SU-DHL-6 (cell line): ENCODE measurements at regions not wholly inside any gene's neighbourhood (a gene's known extent, or its start where the extent isn't known, plus 50 kb on each side); places are given as distances from the start of the nearest gene placed in this dataset.

Experiments
- H2AFZ ChIP-seq: fragments of 200-600 bp; sonication (generic); 2 replicates; pipeline ENCODE4 v1.6.1; 2014; ENCODE audit warnings: low read depth, mild to moderate bottlenecking, moderate library complexity, mixed read lengths, antibody characterized with exemption, low read length; ENCODE audit not compliant: severe bottlenecking
- H3F3A ChIP-seq: fragments of 200-600 bp; shearing (Covaris generic); 2 replicates; pipeline ENCODE4 v1.6.0; 2016; ENCODE audit warnings: antibody characterized with exemption, mild to moderate bottlenecking; ENCODE audit not compliant: insufficient read depth
- H3K27ac ChIP-seq: fragments of 200-600 bp; sonication (generic); 2 replicates; pipeline ENCODE4 v1.5.1; 2016; ENCODE audit warnings: low read depth, mild to moderate bottlenecking, low read length, moderate library complexity, mixed read lengths
- H3K27me3 ChIP-seq: fragments of 200-600 bp; sonication (generic), shearing (Covaris generic); 2 replicates; pipeline ENCODE4 v1.6.0; 2014; ENCODE audit warnings: mild to moderate bottlenecking, low read length
- H3K36me3 ChIP-seq: fragments of 200-600 bp; sonication (generic); 2 replicates; pipeline ENCODE4 v1.6.1; 2014; ENCODE audit warnings: mild to moderate bottlenecking, low read length, mixed read lengths
- H3K4me2 ChIP-seq: fragments of 300-600, 200-600 bp; shearing (Covaris generic), sonication (generic); 2 replicates; pipeline ENCODE4 v1.6.0; 2014; ENCODE audit warnings: low read length, low read depth, mild to moderate bottlenecking; ENCODE audit not compliant: poor library complexity, severe bottlenecking
- H3K4me3 ChIP-seq: fragments of 200-600 bp; sonication (generic); 2 replicates; pipeline ENCODE4 v1.5.1; 2014; ENCODE audit warnings: antibody characterized with exemption, low read length, mild to moderate bottlenecking, mixed read lengths; ENCODE audit not compliant: insufficient read depth, poor library complexity, severe bottlenecking
- H3K79me2 ChIP-seq: fragments of 200-600 bp; sonication (generic); 2 replicates; pipeline ENCODE4 v1.6.1; 2014; ENCODE audit warnings: mild to moderate bottlenecking, low read length, moderate library complexity; ENCODE audit not compliant: insufficient read depth
- H3K9ac ChIP-seq: fragments of 200-600 bp; sonication (generic); 2 replicates; pipeline ENCODE4 v1.7.0; 2014; ENCODE audit warnings: mild to moderate bottlenecking, low read length
- H3K9me2 ChIP-seq: fragments of 200-600 bp; sonication (generic); replicated peaks from 2 replicates; pipeline ENCODE4 v1.6.1; 2014; ENCODE audit warnings: low read length; ENCODE audit not compliant: insufficient read depth
- H3K9me3 ChIP-seq: fragments of 200-600 bp; sonication (generic); 2 replicates; pipeline ENCODE4 v1.6.1; 2014; ENCODE audit warnings: low read length, mixed read lengths; ENCODE audit not compliant: insufficient read depth
- H4K20me1 ChIP-seq: fragments of 200-600 bp; sonication (generic); 2 replicates; pipeline ENCODE4 v1.6.1; 2014; ENCODE audit warnings: low read depth, mild to moderate bottlenecking, antibody characterized with exemption, low read length, moderate library complexity, mixed read lengths
- EZH2phosphoT487 ChIP-seq: fragments of 200-600 bp; sonication (generic), shearing (Covaris generic); conservative IDR thresholded peaks from 2 replicates; pipeline ENCODE4 v1.6.1; 2018; ENCODE audit warnings: mild to moderate bottlenecking, antibody characterized with exemption, low read length, moderate library complexity, mixed read lengths
- TF ChIP-seq, protein P1 (sequence below): fragments of 200-600 bp; sonication (generic); IDR thresholded peaks from one replicate; pipeline ENCODE4 v1.5.1; 2017; ENCODE audit warnings: antibody characterized with exemption, mild to moderate bottlenecking, low read length, moderate library complexity; ENCODE audit not compliant: insufficient read depth, poor library complexity, severe bottlenecking

DNA sequence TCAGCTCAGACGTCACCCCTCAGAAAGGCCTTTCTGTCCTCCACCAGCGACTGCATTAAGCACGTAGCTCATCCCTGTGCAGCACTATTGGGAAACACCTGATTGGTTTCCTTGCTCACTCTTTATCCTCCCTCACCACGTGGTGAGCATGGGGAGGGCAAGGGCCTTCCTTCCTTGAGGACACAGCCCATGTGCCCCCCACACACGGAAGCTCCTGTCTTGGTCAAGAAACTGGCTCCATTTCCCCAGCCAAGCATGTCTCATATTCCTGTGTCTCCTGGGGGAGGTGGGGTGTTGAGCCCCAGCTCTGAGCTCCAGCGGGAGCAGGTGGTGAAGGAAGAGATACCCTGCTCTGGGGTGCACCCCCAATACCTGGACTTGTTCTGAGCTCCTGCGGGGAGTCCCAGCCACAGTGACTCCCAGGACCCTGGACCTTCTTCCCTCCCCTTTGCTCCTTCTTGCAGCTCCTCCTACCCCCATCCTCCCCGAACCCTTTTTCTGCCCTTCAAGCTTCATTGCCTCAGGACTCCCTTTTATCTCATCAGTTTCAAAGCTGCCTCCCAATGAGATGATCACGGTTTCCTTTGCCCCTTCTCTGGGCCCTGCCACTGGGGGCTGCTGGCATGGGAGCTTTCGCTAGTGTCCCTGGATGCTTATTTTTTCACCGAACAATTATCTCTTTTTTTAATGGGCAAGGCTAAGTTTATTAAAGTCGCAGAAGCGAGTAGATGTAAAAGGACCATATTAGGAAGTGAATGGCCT is 230.1 kb downstream of the TFAP2C start:
- H2AFZ ChIP-seq, result no peak overlapping the region
- H3K79me2 ChIP-seq, result no peaks in the 10 kb centered on the region
- no peak overlapping the region for H3K4me2 ChIP-seq
- H3K9ac ChIP-seq, result no peak overlapping the region
- H3K27ac ChIP-seq, result no peak overlapping the region
- no peaks in the 10 kb centered on the region for H4K20me1 ChIP-seq
- no peaks in the 10 kb centered on the region for H3K9me3 ChIP-seq
- H3K27me3 ChIP-seq, result no peaks in the 10 kb centered on the region
- no peaks in the 10 kb centered on the region for H3K9me2 ChIP-seq
- H3F3A ChIP-seq, result no peaks in the 10 kb centered on the region
- no peaks in the 10 kb centered on the region for H3K36me3 ChIP-seq
- no peak overlapping the region for H3K4me3 ChIP-seq
- TF ChIP-seq, protein P1, sequence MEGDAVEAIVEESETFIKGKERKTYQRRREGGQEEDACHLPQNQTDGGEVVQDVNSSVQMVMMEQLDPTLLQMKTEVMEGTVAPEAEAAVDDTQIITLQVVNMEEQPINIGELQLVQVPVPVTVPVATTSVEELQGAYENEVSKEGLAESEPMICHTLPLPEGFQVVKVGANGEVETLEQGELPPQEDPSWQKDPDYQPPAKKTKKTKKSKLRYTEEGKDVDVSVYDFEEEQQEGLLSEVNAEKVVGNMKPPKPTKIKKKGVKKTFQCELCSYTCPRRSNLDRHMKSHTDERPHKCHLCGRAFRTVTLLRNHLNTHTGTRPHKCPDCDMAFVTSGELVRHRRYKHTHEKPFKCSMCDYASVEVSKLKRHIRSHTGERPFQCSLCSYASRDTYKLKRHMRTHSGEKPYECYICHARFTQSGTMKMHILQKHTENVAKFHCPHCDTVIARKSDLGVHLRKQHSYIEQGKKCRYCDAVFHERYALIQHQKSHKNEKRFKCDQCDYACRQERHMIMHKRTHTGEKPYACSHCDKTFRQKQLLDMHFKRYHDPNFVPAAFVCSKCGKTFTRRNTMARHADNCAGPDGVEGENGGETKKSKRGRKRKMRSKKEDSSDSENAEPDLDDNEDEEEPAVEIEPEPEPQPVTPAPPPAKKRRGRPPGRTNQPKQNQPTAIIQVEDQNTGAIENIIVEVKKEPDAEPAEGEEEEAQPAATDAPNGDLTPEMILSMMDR, result no peak
- no peak for TF ChIP-seq EZH2phosphoT487

DNA sequence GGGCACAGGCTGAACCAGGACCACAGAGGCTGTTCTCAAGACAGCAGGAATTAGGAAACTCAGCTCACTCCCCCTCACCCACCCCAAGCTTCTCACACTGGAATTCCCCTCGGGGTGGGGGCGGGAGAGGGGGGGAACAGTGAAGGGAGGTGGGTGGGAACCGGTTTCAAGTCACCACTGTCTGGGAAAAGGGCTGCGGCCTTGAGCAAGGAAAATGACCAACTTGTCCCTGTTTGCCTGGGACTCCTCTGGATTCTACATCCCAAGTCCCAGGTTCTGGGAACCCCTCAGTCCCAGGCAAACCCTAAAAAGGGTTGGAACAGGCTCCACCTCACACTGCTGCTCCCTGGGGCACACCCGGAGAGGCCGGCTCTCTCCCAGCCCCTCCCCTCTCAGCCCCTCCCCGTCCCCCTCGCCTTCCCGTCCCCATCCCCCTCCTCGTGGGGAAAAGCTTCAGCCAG is 230.7 kb downstream of the TFAP2C start:
- H3K79me2 ChIP-seq, result no peaks in the 10 kb centered on the region
- H3K4me2 ChIP-seq, result no peak overlapping the region
- TF ChIP-seq, protein P1, result no peak
- TF ChIP-seq EZH2phosphoT487, result no peak
- no peaks in the 10 kb centered on the region for H3F3A ChIP-seq
- no peaks in the 10 kb centered on the region for H4K20me1 ChIP-seq
- H3K9ac ChIP-seq, result no peak overlapping the region
- no peaks in the 10 kb centered on the region for H3K9me3 ChIP-seq
- no peaks in the 10 kb centered on the region for H3K36me3 ChIP-seq
- H3K9me2 ChIP-seq, result no peaks in the 10 kb centered on the region
- H3K27ac ChIP-seq, result no peak overlapping the region
- no peak overlapping the region for H3K4me3 ChIP-seq
- no peaks in the 10 kb centered on the region for H3K27me3 ChIP-seq
- no peak overlapping the region for H2AFZ ChIP-seq

DNA sequence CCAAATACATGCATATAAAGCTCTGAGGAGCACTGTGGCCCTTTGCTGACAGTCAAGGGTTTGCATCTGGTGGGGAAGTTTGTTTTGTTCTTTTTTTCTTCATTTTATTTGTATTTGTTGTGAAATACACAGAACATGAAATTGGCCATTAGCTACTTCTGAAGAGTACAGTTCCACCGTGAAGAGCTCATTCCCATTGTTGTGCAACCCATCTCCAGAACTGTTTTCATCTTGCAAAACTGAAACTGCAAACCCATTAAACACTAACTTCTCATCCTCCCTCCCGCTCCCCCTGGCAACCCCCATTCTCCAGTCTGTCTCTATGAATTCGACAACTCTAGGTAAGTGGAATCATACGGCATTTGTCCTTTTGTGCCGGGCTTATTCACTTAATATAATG is 231.3 kb downstream of the TFAP2C start:
- no peaks in the 10 kb centered on the region for H3K36me3 ChIP-seq
- H3K4me2 ChIP-seq, result no peak overlapping the region
- no peaks in the 10 kb centered on the region for H3K9me3 ChIP-seq
- no peaks in the 10 kb centered on the region for H4K20me1 ChIP-seq
- no peak overlapping the region for H3K9ac ChIP-seq
- no peak overlapping the region for H2AFZ ChIP-seq
- H3K9me2 ChIP-seq, result no peaks in the 10 kb centered on the region
- H3K79me2 ChIP-seq, result no peaks in the 10 kb centered on the region
- H3K27ac ChIP-seq, result no peak overlapping the region
- TF ChIP-seq EZH2phosphoT487, result no peak
- TF ChIP-seq, protein P1, result no peak
- H3F3A ChIP-seq, result no peaks in the 10 kb centered on the region
- no peaks in the 10 kb centered on the region for H3K27me3 ChIP-seq
- H3K4me3 ChIP-seq, result no peak overlapping the region
